Thoracic aorta (tissue), 2 donors: ENCODE measurements at regions not wholly inside any gene's neighbourhood (a gene's known extent, or its start where the extent isn't known, plus 50 kb on each side); places are given as distances from the start of the nearest gene placed in this dataset.

Source experiments
- ATAC-seq: fragments of 150-250 bp; one replicate; pipeline ENCODE4 v1.8.0; 2017; ENCODE audit warnings: low read depth; ENCODE audit not compliant: insufficient number of reproducible peaks, low FRiP score
- DNase-seq: peaks from one replicate; pipeline ENCODE4 v3.0.0-alpha.2; 2020; ENCODE audit warnings: low spot score
- H3K27ac ChIP-seq, 2 donors: fragments of 200-600 bp; sonication (generic); 1 replicate in 1 of 2; 2 replicates in 1 of 2; pipeline ENCODE4 v1.5.1; 2016; ENCODE audit warnings: mild to moderate bottlenecking in 2 of 2, moderate library complexity in 2 of 2
- H3K27me3 ChIP-seq: fragments of 200-600 bp; sonication (generic); replicated peaks from 2 replicates; pipeline ENCODE4 v1.6.0; 2016; ENCODE audit warnings: mild to moderate bottlenecking; ENCODE audit not compliant: insufficient read depth
- H3K36me3 ChIP-seq: fragments of 200-600 bp; sonication (generic); one replicate; pipeline ENCODE4 v1.5.1; 2016
- H3K4me1 ChIP-seq, 2 donors: fragments of 200-600 bp; sonication (generic); 1 replicate in 1 of 2; 2 replicates in 1 of 2; pipeline versions ENCODE4 v1.5.1 to v1.6.0; 2016; ENCODE audit warnings: low read depth in 2 of 2, mild to moderate bottlenecking in 1 of 2; ENCODE audit not compliant: control insufficient read depth in 1 of 2
- H3K4me3 ChIP-seq: fragments of 200-600 bp; sonication (generic); 2 replicates; pipeline ENCODE4 v1.5.1; 2016; ENCODE audit warnings: mild to moderate bottlenecking
- H3K9me3 ChIP-seq: fragments of 200-600 bp; sonication (generic); 2 replicates; pipeline ENCODE4 v1.5.1; 2016
- TF ChIP-seq, protein P1 (sequence below): fragments of 200-600 bp; sonication (generic); IDR thresholded peaks from one replicate; pipeline ENCODE4 v1.5.1; 2019; ENCODE audit warnings: antibody characterized with exemption

DNA sequence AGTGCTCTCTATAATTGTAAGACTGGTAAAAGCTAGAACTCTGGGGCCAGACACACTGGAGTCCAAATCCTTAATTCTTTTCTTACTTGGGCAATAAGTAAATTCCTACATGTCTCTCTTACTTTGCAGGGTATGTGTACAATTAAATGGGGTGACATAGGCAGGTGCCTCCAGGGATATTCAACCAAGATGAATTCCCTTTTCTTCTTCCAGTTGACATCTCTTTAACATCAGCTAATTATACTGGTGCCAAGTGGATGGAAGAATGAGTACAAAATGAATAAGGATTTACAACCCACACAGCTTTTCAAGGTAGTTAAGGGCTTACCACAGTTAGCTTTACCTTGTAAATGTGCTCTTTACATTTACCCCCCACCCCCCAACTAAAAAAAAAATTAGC is 295.5 kb upstream of the GADL1 start:
- H3K27ac ChIP-seq, result no peak overlapping the region
- DNase-seq (no peak), ATAC-seq (no peak)
- TF ChIP-seq, protein P1, sequence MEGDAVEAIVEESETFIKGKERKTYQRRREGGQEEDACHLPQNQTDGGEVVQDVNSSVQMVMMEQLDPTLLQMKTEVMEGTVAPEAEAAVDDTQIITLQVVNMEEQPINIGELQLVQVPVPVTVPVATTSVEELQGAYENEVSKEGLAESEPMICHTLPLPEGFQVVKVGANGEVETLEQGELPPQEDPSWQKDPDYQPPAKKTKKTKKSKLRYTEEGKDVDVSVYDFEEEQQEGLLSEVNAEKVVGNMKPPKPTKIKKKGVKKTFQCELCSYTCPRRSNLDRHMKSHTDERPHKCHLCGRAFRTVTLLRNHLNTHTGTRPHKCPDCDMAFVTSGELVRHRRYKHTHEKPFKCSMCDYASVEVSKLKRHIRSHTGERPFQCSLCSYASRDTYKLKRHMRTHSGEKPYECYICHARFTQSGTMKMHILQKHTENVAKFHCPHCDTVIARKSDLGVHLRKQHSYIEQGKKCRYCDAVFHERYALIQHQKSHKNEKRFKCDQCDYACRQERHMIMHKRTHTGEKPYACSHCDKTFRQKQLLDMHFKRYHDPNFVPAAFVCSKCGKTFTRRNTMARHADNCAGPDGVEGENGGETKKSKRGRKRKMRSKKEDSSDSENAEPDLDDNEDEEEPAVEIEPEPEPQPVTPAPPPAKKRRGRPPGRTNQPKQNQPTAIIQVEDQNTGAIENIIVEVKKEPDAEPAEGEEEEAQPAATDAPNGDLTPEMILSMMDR, result no peak
- no peaks in the 10 kb centered on the region for H3K9me3 ChIP-seq
- peaks cover 4 to 32% of the 10 kb centered on the region in 2 donors for H3K4me1 ChIP-seq
- H3K36me3 ChIP-seq, result no peaks in the 10 kb centered on the region
- no peak overlapping the region for H3K4me3 ChIP-seq
- H3K27me3 ChIP-seq, result no peaks in the 10 kb centered on the region

GRCh38 chr3:31191354-31191753 is 296.9 kb upstream of the GADL1 start:
- no peaks in the 10 kb centered on the region for H3K9me3 ChIP-seq
- no peaks in the 10 kb centered on the region for H3K36me3 ChIP-seq
- H3K4me1 ChIP-seq, result peaks cover 6 to 23% of the 10 kb centered on the region in 2 donors
- no peak overlapping the region for H3K4me3 ChIP-seq
- TF ChIP-seq, protein P1, result no peak
- no peak for ATAC-seq
- no peaks in the 10 kb centered on the region for H3K27me3 ChIP-seq
- DNase-seq, result no peak
- no peak overlapping the region for H3K27ac ChIP-seq

- H3K36me3 ChIP-seq, result no peaks in the 10 kb centered on the region
- H3K4me3 ChIP-seq, result no peak overlapping the region
- ATAC-seq (no peak), DNase-seq (no peak)
- H3K27ac ChIP-seq, result no peak overlapping the region
- no peaks in the 10 kb centered on the region for H3K27me3 ChIP-seq
- H3K4me1 ChIP-seq, result peaks cover 9 to 20% of the 10 kb centered on the region in 2 donors
- TF ChIP-seq, protein P1, result no peak
- H3K9me3 ChIP-seq, result no peaks in the 10 kb centered on the region
Observed at GRCh38 chr3:31193429-31193828, 299.0 kb upstream of the GADL1 start.

- TF ChIP-seq, protein P1, result no peak
- Histone ChIP-seq H3K36me3 (no peaks in the 10 kb centered on the region), H3K4me3 (no peak overlapping the region), H3K27me3 (no peaks in the 10 kb centered on the region), H3K27ac (no peak overlapping the region), H3K4me1 (peaks cover 7 to 16% of the 10 kb centered on the region in 2 donors), H3K9me3 (no peaks in the 10 kb centered on the region)
- ATAC-seq, result no peak
- no peak for DNase-seq
Observed at GRCh38 chr3:31193871-31194270, 299.4 kb upstream of the GADL1 start.

GRCh38 chr3:31196261-31196660 is 301.8 kb upstream of the GADL1 start:
- ATAC-seq (no peak), DNase-seq (no peak)
- Histone ChIP-seq H3K27me3 (no peaks in the 10 kb centered on the region), H3K36me3 (no peaks in the 10 kb centered on the region), H3K4me3 (no peak overlapping the region), H3K27ac (peak overlapping the region; percentile 6 to 59), H3K9me3 (no peaks in the 10 kb centered on the region), H3K4me1 (peaks cover 7 to 16% of the 10 kb centered on the region in 2 donors)
- TF ChIP-seq, protein P1, result no peak
